Endothelial cell (in vitro differentiated cells): ENCODE measurements at regions not wholly inside any gene's neighbourhood (a gene's known extent, or its start where the extent isn't known, plus 50 kb on each side); places are given as distances from the start of the nearest gene placed in this dataset.

ENCODE experiments used
- DNase-seq: peaks from one replicate; pipeline ENCODE4 v3.0.0; 2021; ENCODE audit warnings: low spot score
- H3K27ac Mint-ChIP-seq: one replicate; pipeline ENCODE4 v1.8.0; 2021; ENCODE audit warnings: mixed read lengths, inconsistent platforms; ENCODE audit not compliant: unreplicated experiment
- H3K27me3 Mint-ChIP-seq: one replicate; pipeline ENCODE4 v1.8.0; 2021; ENCODE audit warnings: mild to moderate bottlenecking, moderate library complexity, mixed read lengths, inconsistent platforms; ENCODE audit not compliant: unreplicated experiment
- H3K36me3 Mint-ChIP-seq: one replicate; pipeline ENCODE4 v1.8.0; 2021; ENCODE audit warnings: mild to moderate bottlenecking, low read depth, mixed read lengths, inconsistent platforms; ENCODE audit not compliant: unreplicated experiment
- H3K4me1 Mint-ChIP-seq: one replicate; pipeline ENCODE4 v1.8.0; 2021; ENCODE audit warnings: mild to moderate bottlenecking, mixed read lengths, inconsistent platforms; ENCODE audit not compliant: unreplicated experiment
- H3K4me3 Mint-ChIP-seq: one replicate; pipeline ENCODE4 v1.8.0; 2021; ENCODE audit warnings: mild to moderate bottlenecking, mixed read lengths, inconsistent platforms; ENCODE audit not compliant: unreplicated experiment
- H3K9me3 Mint-ChIP-seq: one replicate; pipeline ENCODE4 v1.8.0; 2021; ENCODE audit warnings: mixed read lengths, inconsistent platforms; ENCODE audit not compliant: unreplicated experiment
- CTCF ChIP-seq: fragments of 200-600 bp; sonication (generic); IDR thresholded peaks from one replicate; pipeline ENCODE4 v1.5.0; 2021; ENCODE audit warnings: antibody characterized with exemption; ENCODE audit not compliant: unreplicated experiment

- H3K36me3 Mint-ChIP-seq = no peaks in the 10 kb centered on the region
- peak overlapping the region; percentile 98 for H3K27ac Mint-ChIP-seq
- peak; percentile 18 for DNase-seq
- H3K4me3 Mint-ChIP-seq = peak overlapping the region; percentile 82
- H3K4me1 Mint-ChIP-seq = peaks cover 46% of the 10 kb centered on the region
- no peaks in the 10 kb centered on the region for H3K27me3 Mint-ChIP-seq
- no peaks in the 10 kb centered on the region for H3K9me3 Mint-ChIP-seq
- no peak for TF ChIP-seq CTCF
Observed at GRCh38 chr2:187264612-187265011, 183.4 kb downstream of the CALCRL start.

- H3K36me3 Mint-ChIP-seq = no peaks in the 10 kb centered on the region
- no peaks in the 10 kb centered on the region for H3K27me3 Mint-ChIP-seq
- H3K4me3 Mint-ChIP-seq = peak overlapping the region; percentile 4
- TF ChIP-seq CTCF = no peak
- H3K27ac Mint-ChIP-seq = peak overlapping the region; percentile 98
- peaks cover 46% of the 10 kb centered on the region for H3K4me1 Mint-ChIP-seq
- DNase-seq = peak; percentile 34
- no peaks in the 10 kb centered on the region for H3K9me3 Mint-ChIP-seq
Observed at GRCh38 chr2:187263675-187264560, 184.1 kb downstream of the CALCRL start.

GRCh38 chr2:187261705-187262104 is 186.3 kb downstream of the CALCRL start:
- Mint-ChIP-seq H3K27ac (no peak overlapping the region), H3K4me1 (peaks cover 44% of the 10 kb centered on the region), H3K27me3 (peaks cover 1% of the 10 kb centered on the region), H3K4me3 (no peak overlapping the region), H3K36me3 (no peaks in the 10 kb centered on the region), H3K9me3 (no peaks in the 10 kb centered on the region)
- no peak for TF ChIP-seq CTCF
- no peak for DNase-seq

- no peak for DNase-seq
- H3K27ac Mint-ChIP-seq = no peak overlapping the region
- no peaks in the 10 kb centered on the region for H3K27me3 Mint-ChIP-seq
- H3K4me3 Mint-ChIP-seq = no peak overlapping the region
- no peaks in the 10 kb centered on the region for H3K9me3 Mint-ChIP-seq
- H3K4me1 Mint-ChIP-seq = no peaks in the 10 kb centered on the region
- TF ChIP-seq CTCF = no peak
- no peaks in the 10 kb centered on the region for H3K36me3 Mint-ChIP-seq
Observed at GRCh38 chr2:187252063-187252462, 196.0 kb downstream of the CALCRL start.

- DNase-seq = no peak
- Mint-ChIP-seq H3K36me3 (no peaks in the 10 kb centered on the region), H3K4me3 (no peak overlapping the region), H3K4me1 (no peaks in the 10 kb centered on the region), H3K9me3 (no peaks in the 10 kb centered on the region), H3K27ac (no peak overlapping the region), H3K27me3 (no peaks in the 10 kb centered on the region)
- no peak for TF ChIP-seq CTCF
Observed at GRCh38 chr2:187250137-187250536, 197.9 kb downstream of the CALCRL start.
